BE2C (cell line): ENCODE measurements at regions not wholly inside any gene's neighbourhood (a gene's known extent, or its start where the extent isn't known, plus 50 kb on each side); places are given as distances from the start of the nearest gene placed in this dataset.

ENCODE experiments used
- DNase-seq: peaks from one replicate; pipeline ENCODE4 v3.0.0-alpha.2; 2020
- H3K27me3 ChIP-seq: fragments of 250-450 bp; sonication (Bioruptor Pico); 2 replicates; pipeline ENCODE4 v1.5.1; 2020; ENCODE audit warnings: mild to moderate bottlenecking
- H3K36me3 ChIP-seq: fragments of 250-450 bp; sonication (Bioruptor Pico); 2 replicates; pipeline ENCODE4 v1.5.1; 2020; ENCODE audit warnings: mild to moderate bottlenecking
- H3K4me1 ChIP-seq: fragments of 250-450 bp; sonication (Bioruptor Pico); 2 replicates; pipeline ENCODE4 v1.5.1; 2020
- H3K4me3 ChIP-seq: 2 replicates; pipeline ENCODE4 v1.5.1; 2011; ENCODE audit warnings: low read depth, low read length
- H3K9me3 ChIP-seq: fragments of 250-450 bp; sonication (Bioruptor Pico); 2 replicates; pipeline ENCODE4 v1.5.1; 2020
- CTCF ChIP-seq: IDR thresholded peaks from 2 replicates; pipeline ENCODE4 v1.5.1; 2012; ENCODE audit warnings: mild to moderate bottlenecking, low read depth, low read length

GRCh38 chr10:127797339-127797738, 60.4 kb downstream of the FOXI2 start:
- Histone ChIP-seq H3K4me1 (no peaks in the 10 kb centered on the region), H3K27me3 (no peaks in the 10 kb centered on the region), H3K36me3 (no peaks in the 10 kb centered on the region), H3K9me3 (no peaks in the 10 kb centered on the region), H3K4me3 (no peak overlapping the region)
- no peak for TF ChIP-seq CTCF
- DNase-seq, result no peak

- Histone ChIP-seq H3K4me3 (no peak overlapping the region), H3K9me3 (no peaks in the 10 kb centered on the region), H3K4me1 (no peaks in the 10 kb centered on the region), H3K36me3 (no peaks in the 10 kb centered on the region), H3K27me3 (no peaks in the 10 kb centered on the region)
- DNase-seq, result no peak
- TF ChIP-seq CTCF, result no peak
Measured at GRCh38 chr10:127798111-127798510, 61.1 kb downstream of the FOXI2 start.

- no peak overlapping the region for H3K4me3 ChIP-seq
- H3K9me3 ChIP-seq, result no peaks in the 10 kb centered on the region
- TF ChIP-seq CTCF, result no peak
- no peaks in the 10 kb centered on the region for H3K27me3 ChIP-seq
- no peak for DNase-seq
- H3K4me1 ChIP-seq, result no peaks in the 10 kb centered on the region
- no peaks in the 10 kb centered on the region for H3K36me3 ChIP-seq
Measured at GRCh38 chr10:127801302-127801701, 64.3 kb downstream of the FOXI2 start.

GRCh38 chr10:127802531-127803095, 65.6 kb downstream of the FOXI2 start:
- no peak for DNase-seq
- Histone ChIP-seq H3K4me1 (no peaks in the 10 kb centered on the region), H3K4me3 (no peak overlapping the region), H3K9me3 (no peaks in the 10 kb centered on the region), H3K27me3 (no peaks in the 10 kb centered on the region), H3K36me3 (no peaks in the 10 kb centered on the region)
- no peak for TF ChIP-seq CTCF

GRCh38 chr10:127804696-127805095, 67.7 kb downstream of the FOXI2 start:
- no peaks in the 10 kb centered on the region for H3K4me1 ChIP-seq
- no peak for DNase-seq
- TF ChIP-seq CTCF, result no peak
- H3K4me3 ChIP-seq, result no peak overlapping the region
- H3K36me3 ChIP-seq, result no peaks in the 10 kb centered on the region
- H3K27me3 ChIP-seq, result no peaks in the 10 kb centered on the region
- no peaks in the 10 kb centered on the region for H3K9me3 ChIP-seq

GRCh38 chr10:127805950-127806349, 69.0 kb downstream of the FOXI2 start:
- no peaks in the 10 kb centered on the region for H3K4me1 ChIP-seq
- no peaks in the 10 kb centered on the region for H3K36me3 ChIP-seq
- H3K9me3 ChIP-seq, result no peaks in the 10 kb centered on the region
- DNase-seq, result no peak
- no peak overlapping the region for H3K4me3 ChIP-seq
- no peaks in the 10 kb centered on the region for H3K27me3 ChIP-seq
- TF ChIP-seq CTCF, result no peak
